H7 (cell line): ENCODE measurements at regions not wholly inside any gene's neighbourhood (a gene's known extent, or its start where the extent isn't known, plus 50 kb on each side); places are given as distances from the start of the nearest gene placed in this dataset.

ENCODE experiments used
- DNase-seq: peaks from one replicate; pipeline ENCODE4 v3.0.0; 2012
- H3K27me3 ChIP-seq: 2 replicates; pipeline ENCODE4 v1.6.0; 2011; ENCODE audit warnings: mild to moderate bottlenecking, low read length; ENCODE audit not compliant: control insufficient read depth, insufficient read depth
- H3K36me3 ChIP-seq: replicated peaks from 2 replicates; pipeline ENCODE4 v1.5.1; 2011; ENCODE audit warnings: low read length; ENCODE audit not compliant: control insufficient read depth, insufficient read depth
- H3K4me3 ChIP-seq: 2 replicates; pipeline ENCODE4 v1.5.1; 2011; ENCODE audit warnings: low read depth, mild to moderate bottlenecking, control low read depth, low read length, moderate library complexity; ENCODE audit not compliant: insufficient read depth

DNA sequence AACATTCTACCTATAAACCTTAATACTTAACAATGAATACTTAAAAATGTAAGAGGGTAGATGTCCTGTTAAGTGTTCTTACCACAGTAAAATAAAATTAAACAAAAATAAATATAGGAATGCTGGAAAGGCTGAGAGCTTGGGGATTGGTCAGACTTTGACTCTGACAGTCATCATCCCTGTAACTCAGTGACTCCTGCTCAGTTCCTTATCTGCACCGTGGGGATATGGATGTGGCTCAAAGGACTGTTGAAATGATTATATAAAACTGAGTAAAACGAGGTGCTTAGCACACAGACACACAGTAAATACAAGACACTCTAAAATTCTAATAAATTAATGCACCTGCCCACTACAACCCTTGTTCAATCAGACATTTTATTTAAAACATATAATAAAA is 338.6 kb downstream of the TMEM114 start:
- H3K27me3 ChIP-seq = no peaks in the 10 kb centered on the region
- no peak overlapping the region for H3K4me3 ChIP-seq
- DNase-seq = no peak

DNA sequence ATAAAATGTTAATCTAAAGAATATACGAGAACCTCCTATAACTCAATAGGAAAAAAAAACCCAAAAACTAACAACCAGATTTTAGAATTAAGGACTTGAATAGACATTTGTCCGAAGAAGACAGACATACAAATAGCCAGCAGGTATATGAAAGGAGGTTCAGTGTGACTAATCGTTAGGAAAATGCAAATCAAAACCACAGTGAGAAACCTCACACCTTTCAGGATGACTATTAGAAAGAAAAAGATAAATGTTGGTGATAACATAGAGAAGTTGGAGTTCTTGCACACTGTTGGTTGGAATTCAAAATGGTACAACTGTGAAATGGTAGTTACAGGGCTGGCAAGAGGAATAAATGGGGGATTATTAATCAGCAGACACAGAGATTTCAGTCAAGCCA is 339.0 kb downstream of the TMEM114 start:
- Histone ChIP-seq H3K4me3 (no peak overlapping the region), H3K27me3 (no peaks in the 10 kb centered on the region), H3K36me3 (no peaks in the 10 kb centered on the region)
- DNase-seq = no peak

More for the DNA sequence above, 338.6 kb downstream of the TMEM114 start:
- H3K36me3 ChIP-seq = no peaks in the 10 kb centered on the region

DNA sequence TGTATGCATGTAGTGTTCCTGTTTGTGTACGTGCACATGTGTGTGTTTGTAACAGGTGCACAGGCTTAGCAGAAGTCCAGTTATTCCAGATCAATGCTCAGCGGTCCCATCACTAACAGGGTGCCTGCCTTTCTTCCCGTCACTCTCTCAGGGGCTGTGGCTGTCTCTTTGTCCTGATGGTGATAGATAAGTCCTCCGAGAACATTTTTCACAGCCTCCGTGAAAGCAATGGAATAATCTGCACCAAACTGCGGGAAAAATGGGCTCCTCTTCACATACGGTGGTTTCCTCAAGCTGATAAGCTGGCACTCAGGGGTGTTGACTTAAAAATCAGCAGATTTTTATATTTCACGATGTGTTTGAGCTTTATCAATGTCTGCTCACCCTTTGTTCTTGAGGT is 342.3 kb downstream of the TMEM114 start:
- Histone ChIP-seq H3K36me3 (no peaks in the 10 kb centered on the region), H3K4me3 (no peak overlapping the region), H3K27me3 (no peaks in the 10 kb centered on the region)
- no peak for DNase-seq

DNA sequence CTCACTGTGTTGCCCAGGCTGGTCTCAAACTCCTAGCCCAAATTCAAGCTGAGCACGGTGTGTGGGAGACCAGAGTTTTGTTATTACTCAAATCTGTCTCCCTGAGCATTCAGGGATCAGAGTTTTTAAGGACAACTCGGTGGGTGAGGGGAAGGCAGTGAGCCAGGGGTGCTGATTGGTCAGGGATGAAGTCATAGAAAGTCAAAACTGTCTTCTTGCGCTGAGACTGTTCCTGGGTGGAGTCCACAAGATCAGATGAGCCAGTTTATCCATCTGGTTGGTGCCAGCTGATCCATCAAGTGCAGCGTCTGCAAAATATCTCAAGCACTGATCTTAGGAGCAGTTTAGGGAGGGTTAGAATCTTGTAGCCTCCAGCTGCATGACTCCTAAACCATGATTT is 346.3 kb downstream of the TMEM114 start:
- Histone ChIP-seq H3K27me3 (no peaks in the 10 kb centered on the region), H3K36me3 (no peaks in the 10 kb centered on the region), H3K4me3 (no peak overlapping the region)
- no peak for DNase-seq

DNA sequence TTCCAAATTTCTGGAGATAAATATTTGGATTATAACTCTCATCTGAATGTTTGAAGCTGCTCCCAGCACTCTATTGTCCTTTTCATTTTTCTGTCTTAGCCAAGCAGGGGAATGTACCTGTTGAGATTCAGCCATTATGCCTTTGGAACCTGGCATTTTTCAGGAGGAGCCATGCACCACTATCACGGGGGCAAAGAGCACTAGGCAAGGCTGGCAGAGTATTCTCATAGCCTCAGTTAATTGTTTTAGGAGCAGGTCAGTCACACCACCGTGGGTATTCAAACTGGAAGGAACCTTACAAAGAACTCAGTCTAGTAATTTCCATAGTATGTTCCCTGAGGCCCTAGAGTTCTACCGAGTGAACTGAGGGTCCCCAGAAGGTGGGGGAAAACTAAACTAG is 348.9 kb downstream of the TMEM114 start:
- DNase-seq = no peak
- Histone ChIP-seq H3K36me3 (no peaks in the 10 kb centered on the region), H3K27me3 (no peaks in the 10 kb centered on the region), H3K4me3 (no peak overlapping the region)

DNA sequence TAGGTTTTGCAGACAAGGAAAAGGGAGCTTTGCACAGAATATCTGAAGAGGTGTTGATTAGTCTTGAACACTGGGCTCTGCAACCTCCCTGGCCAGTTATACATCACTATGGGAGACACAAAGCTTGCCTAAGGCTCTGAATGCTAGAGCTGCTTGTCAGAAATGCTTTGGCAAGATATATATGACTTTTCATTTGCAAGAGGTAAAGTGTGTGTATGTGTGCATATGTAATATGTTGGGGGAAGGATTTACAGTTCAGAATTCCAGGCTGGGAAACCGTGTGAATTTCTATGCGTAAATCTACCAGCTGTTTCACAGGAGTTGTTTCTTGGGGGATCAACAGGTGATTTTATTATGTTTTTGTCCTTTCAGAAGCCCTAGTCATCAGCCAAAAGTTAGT is 350.9 kb downstream of the TMEM114 start:
- DNase-seq = no peak
- H3K36me3 ChIP-seq = no peaks in the 10 kb centered on the region
- H3K4me3 ChIP-seq = no peak overlapping the region
- no peaks in the 10 kb centered on the region for H3K27me3 ChIP-seq

DNA sequence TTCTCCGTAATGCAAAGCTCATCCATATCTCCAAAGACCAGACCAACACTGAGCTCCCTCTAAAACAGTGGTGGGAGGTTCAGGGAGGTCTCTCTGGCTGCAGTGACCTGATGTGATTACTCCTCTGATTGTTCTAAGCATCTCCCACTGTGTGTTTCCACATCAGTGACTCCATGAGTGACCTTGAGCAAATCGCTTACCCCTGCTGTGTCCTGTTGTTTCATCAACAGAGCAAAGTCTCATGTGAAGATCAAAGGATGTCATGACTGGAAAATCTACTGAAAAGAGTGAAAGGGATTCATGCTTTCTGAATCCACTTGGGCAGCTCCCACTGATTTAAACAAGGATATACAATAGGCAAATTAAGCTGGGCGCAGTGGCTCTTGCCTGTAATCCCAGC is 352.9 kb downstream of the TMEM114 start:
- Histone ChIP-seq H3K27me3 (no peaks in the 10 kb centered on the region), H3K4me3 (no peak overlapping the region), H3K36me3 (no peaks in the 10 kb centered on the region)
- no peak for DNase-seq

DNA sequence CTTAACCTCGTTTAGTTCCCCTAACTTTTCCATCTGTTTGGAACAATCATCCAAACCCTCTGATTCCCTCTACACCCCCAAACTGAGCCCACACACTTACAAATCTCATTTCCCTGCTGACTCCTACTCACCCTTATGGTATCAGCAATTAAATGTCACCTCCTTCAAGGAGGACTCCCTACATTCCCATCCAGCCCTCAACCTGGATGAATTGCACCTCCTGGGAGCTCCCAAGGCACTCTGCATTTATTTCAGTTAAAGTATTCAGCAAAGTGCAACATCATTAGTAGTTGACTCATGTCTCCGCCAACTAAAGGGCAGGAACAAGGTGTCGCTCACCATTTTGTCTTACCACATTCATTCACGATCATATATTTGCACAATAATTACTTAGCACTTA is 353.5 kb downstream of the TMEM114 start:
- no peak overlapping the region for H3K4me3 ChIP-seq
- DNase-seq = no peak
- no peaks in the 10 kb centered on the region for H3K27me3 ChIP-seq
- no peaks in the 10 kb centered on the region for H3K36me3 ChIP-seq

DNA sequence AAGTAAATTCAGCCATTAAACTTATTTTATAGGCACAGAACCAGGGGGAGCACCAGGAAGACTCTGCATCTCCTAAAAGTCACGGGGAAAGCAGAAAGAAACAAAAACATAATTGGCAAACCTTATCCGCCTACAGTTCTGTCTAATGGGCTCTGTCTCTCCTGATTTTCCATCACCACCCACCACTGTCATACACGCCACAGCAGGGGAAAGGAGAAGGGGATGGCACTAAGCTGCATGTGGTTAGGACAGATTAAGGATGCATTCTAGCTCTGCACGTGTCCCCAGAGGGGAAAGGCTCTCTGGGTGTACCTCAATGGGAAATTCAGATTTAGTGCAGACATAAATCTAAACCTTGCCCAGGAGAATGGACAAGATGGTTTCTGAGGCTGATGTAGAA is 359.8 kb downstream of the TMEM114 start:
- DNase-seq = no peak
- no peaks in the 10 kb centered on the region for H3K27me3 ChIP-seq
- no peaks in the 10 kb centered on the region for H3K36me3 ChIP-seq
- H3K4me3 ChIP-seq = no peak overlapping the region

DNA sequence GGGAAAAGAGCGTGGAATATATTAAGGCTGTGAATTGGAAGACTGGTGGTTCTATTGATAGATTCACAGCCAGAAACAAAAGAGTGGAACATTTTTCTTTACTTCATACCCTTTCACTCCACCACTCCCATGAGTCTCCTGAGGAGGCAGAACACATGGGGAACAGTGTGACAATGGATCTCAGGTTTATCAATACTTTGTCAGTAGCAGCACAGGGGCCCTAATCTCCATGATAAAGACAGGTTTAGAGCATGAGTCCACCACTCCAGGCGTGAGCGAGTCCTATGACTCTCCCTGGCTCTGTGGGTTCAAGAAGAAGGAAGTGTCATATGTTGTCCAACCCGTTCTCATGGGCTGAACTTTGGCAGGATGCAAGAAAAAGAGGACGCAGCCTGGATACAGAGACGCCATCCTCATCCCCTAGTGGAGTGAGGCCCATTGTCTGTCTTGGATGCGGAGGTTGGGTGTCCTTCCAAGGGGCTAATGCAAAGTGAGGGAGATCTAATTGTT is 361.2 kb downstream of the TMEM114 start:
- H3K27me3 ChIP-seq = no peaks in the 10 kb centered on the region
- peak; percentile 7 for DNase-seq
- H3K4me3 ChIP-seq = no peak overlapping the region
- no peaks in the 10 kb centered on the region for H3K36me3 ChIP-seq

DNA sequence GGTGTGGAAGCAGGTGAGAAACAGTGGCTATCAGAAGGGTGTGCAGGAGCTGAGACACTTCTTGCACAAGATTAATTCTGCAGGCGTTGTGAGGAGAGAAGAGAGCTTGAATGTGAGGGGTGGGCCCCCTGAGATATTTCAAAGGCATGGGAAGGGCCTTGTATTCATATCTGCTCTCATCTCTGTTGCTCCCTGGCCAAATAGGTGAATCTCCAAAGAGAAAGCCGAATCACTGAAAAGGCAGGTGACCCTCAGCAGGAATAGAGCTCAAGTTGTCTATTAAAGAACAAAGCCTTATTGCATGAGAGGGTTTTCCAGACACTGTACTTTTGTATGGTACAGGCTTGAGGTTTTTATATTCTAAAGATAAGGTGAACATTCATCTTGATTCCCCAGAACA is 373.1 kb downstream of the TMEM114 start:
- Histone ChIP-seq H3K36me3 (no peaks in the 10 kb centered on the region), H3K4me3 (no peak overlapping the region), H3K27me3 (no peaks in the 10 kb centered on the region)
- DNase-seq = no peak

DNA sequence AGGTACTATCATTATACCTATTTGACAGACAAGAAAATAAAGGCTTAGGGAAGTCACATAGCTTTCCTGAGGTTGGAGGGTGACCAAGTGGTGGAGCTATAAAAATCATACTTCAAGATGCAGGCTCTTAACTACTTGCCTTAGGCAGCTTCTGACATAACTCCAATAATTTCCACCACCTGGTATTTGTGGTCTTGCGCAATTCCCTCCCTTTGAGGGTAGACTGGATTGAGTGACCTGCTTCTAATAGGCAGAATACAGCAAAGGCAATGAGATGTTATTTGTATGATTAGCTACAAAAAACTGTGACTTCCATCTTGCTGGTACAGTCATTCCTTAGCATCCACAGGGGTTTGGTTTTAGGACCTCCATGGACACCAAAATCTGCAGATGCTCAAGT is 385.5 kb downstream of the TMEM114 start:
- DNase-seq = no peak
- H3K36me3 ChIP-seq = no peaks in the 10 kb centered on the region
- H3K27me3 ChIP-seq = no peaks in the 10 kb centered on the region
- no peak overlapping the region for H3K4me3 ChIP-seq

DNA sequence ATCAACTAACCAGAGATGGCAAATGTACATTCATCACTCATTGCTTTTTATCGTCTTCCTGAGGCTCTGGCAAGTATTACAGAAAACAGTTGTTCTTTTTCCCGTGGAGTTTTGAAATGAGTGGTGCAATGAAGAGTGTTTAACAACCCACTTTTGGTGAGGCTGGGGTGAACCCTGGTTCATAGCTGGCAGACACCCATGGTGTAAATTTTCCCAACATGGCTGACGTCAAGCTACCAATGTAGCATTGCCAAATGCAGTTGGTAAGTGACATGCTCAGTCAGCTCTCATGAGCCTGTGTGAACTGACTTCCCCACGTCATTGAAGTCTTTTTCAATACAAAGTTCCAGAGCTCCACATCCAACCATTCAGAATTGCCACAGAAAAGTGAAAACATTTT is 386.2 kb downstream of the TMEM114 start:
- H3K36me3 ChIP-seq = no peaks in the 10 kb centered on the region
- H3K27me3 ChIP-seq = no peaks in the 10 kb centered on the region
- DNase-seq = no peak
- no peak overlapping the region for H3K4me3 ChIP-seq

DNA sequence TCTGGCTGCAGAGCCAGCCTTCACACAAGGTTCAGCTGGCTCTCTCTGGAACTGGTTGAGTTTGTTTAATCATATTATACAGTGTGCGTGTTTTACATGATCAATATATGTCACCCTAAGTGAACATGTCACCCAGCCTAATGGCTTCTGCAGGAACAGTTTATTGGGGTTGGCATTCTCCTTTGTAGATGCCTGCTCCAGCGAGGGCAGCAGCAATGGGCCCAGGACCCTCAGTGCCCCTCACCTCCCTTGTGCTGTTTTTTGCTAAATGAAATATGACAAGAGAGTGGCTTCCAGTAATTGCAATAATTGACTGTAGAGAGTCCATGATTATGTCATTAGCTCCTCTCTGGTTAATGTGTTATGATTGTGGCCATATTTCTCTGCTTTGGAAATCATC is 387.2 kb downstream of the TMEM114 start:
- Histone ChIP-seq H3K27me3 (no peaks in the 10 kb centered on the region), H3K36me3 (no peaks in the 10 kb centered on the region), H3K4me3 (no peak overlapping the region)
- DNase-seq = no peak

DNA sequence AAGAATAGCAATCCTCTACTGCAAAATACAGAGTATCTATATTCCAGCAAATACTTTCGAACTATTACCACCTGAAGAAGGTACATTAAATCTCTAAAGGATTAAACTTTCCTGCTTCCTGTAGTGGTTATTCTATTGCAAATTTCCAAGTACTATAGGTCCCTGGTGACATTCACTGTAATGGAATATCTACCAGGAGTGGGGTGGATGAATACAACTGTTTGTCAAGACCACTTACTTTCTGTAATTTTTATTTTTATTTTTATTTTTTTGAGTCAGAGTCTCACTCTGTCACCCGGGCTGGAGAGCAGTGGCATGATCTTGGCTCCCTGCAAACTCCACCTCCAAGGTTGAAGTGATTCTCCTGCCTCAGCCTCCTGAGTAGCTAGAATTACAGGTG is 389.5 kb downstream of the TMEM114 start:
- DNase-seq = no peak
- Histone ChIP-seq H3K4me3 (no peak overlapping the region), H3K36me3 (no peaks in the 10 kb centered on the region), H3K27me3 (no peaks in the 10 kb centered on the region)

DNA sequence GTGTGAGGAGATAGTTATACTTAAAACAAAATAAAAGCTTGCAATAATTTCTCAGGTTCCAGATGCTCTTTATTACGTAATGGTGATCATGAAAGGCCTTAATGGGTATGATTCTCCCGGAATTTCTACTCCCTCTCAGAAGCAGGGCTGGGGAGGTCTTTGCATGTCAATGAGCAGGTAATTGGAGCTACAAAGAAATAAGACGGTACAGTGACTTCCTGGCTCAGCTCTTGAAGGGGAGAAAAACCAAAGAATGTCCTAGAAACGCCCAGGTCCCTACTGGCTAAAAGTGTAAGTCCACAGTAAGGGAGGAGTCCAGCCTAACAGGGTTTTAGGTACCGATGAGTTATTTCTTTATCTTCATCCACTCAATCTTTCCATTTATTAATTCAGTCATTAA is 390.9 kb downstream of the TMEM114 start:
- Histone ChIP-seq H3K36me3 (no peaks in the 10 kb centered on the region), H3K4me3 (no peak overlapping the region), H3K27me3 (no peaks in the 10 kb centered on the region)
- peak; percentile 2 for DNase-seq
